PC-3 (cell line): ENCODE measurements at regions not wholly inside any gene's neighbourhood (a gene's known extent, or its start where the extent isn't known, plus 50 kb on each side); places are given as distances from the start of the nearest gene placed in this dataset.

Source experiments
- ATAC-seq: fragments of 200-7000 bp; cut with Tn5 transposase; 2 replicates; pipeline ENCODE4 v1.9.1; 2020; ENCODE audit warnings: mild to moderate bottlenecking, moderate library complexity
- BruUV-seq: library from RNA; stranded (reverse); fragments of 400-500 nt; replicated peaks from 2 replicates; lab custom pipeline; 2021; lab: Mats Ljungman, UMichigan
- CTCF ChIA-PET: fragments of 300-600 bp; sonication (Branson Sonifier 250); formaldehyde crosslinking; loops from one replicate; lab custom pipeline; 2022; ENCODE audit warnings: antibody characterized with exemption; lab: Charles Lee
- POLR2A ChIA-PET: fragments of 300-600 bp; sonication (Branson Sonifier 250); formaldehyde crosslinking; loops from one replicate; lab custom pipeline; 2022; ENCODE audit warnings: antibody characterized with exemption; ENCODE audit not compliant: unreplicated experiment; lab: Charles Lee
- DNase-seq: peaks from one replicate; pipeline ENCODE4 v3.0.0-alpha.2; 2015
- H2AFZ ChIP-seq: fragments of 300-600 bp; sonication (generic); 2 replicates; pipeline ENCODE4 v1.6.0; 2016; ENCODE audit warnings: antibody characterized with exemption, low read length
- H3F3A ChIP-seq: fragments of 300-600 bp; sonication (generic); one replicate; pipeline ENCODE4 v1.6.0; 2017; ENCODE audit warnings: antibody characterized with exemption, low read length, control low read depth, mild to moderate bottlenecking; ENCODE audit not compliant: unreplicated experiment
- H3K27ac ChIP-seq: fragments of 300-600 bp; sonication (generic); 2 replicates; pipeline ENCODE4 v1.5.1; 2016; ENCODE audit warnings: mild to moderate bottlenecking, low read length
- H3K27me3 ChIP-seq: fragments of 300-600 bp; sonication (generic); 2 replicates; pipeline ENCODE4 v1.6.1; 2016; ENCODE audit warnings: low read length, mixed read lengths
- H3K36me3 ChIP-seq: fragments of 300-600 bp; sonication (generic); 2 replicates; pipeline ENCODE4 v1.6.1; 2016; ENCODE audit warnings: low read depth, mixed run types, low read length, mixed read lengths
- H3K4me1 ChIP-seq: fragments of 300-600 bp; sonication (generic); 2 replicates; pipeline ENCODE4 v1.5.1; 2016; ENCODE audit warnings: low read length; ENCODE audit not compliant: insufficient read depth
- H3K4me2 ChIP-seq: fragments of 300-600 bp; sonication (generic); 2 replicates; pipeline ENCODE4 v1.6.0; 2016; ENCODE audit warnings: low read length
- H3K4me3 ChIP-seq: fragments of 300-600 bp; sonication (generic); 2 replicates; pipeline ENCODE4 v1.5.1; 2016; ENCODE audit warnings: mild to moderate bottlenecking, low read length, mixed read lengths
- H3K79me2 ChIP-seq: fragments of 300-600 bp; sonication (generic); 2 replicates; pipeline ENCODE4 v1.6.1; 2017; ENCODE audit warnings: low read length, mixed read lengths
- H3K9ac ChIP-seq: fragments of 300-600 bp; sonication (generic); 2 replicates; pipeline ENCODE4 v1.6.0; 2016; ENCODE audit warnings: mild to moderate bottlenecking, low read length
- H3K9me2 ChIP-seq: fragments of 300-600 bp; sonication (generic); replicated peaks from 2 replicates; pipeline ENCODE4 v1.6.1; 2016; ENCODE audit warnings: mixed run types, low read length, mixed read lengths
- H3K9me3 ChIP-seq: fragments of 300-600 bp; sonication (generic); 2 replicates; pipeline ENCODE4 v1.6.1; 2016; ENCODE audit warnings: low read length, mixed read lengths
- H4K20me1 ChIP-seq: fragments of 300-600 bp; sonication (generic); 2 replicates; pipeline ENCODE4 v1.6.1; 2016; ENCODE audit warnings: low read length, mixed read lengths
- CTCF ChIP-seq: fragments of 300-600 bp; sonication (generic); conservative IDR thresholded peaks from 2 replicates; pipeline ENCODE4 v1.5.1; 2017; ENCODE audit warnings: antibody characterized with exemption, low read depth, mild to moderate bottlenecking, low read length
- EZH2 ChIP-seq: fragments of 300-600 bp; sonication (generic); IDR thresholded peaks from one replicate; pipeline ENCODE4 v1.6.1; 2017; ENCODE audit warnings: antibody characterized with exemption, mild to moderate bottlenecking, low read length; ENCODE audit not compliant: unreplicated experiment
- EZH2phosphoT487 ChIP-seq: fragments of 300-600 bp; sonication (generic); IDR thresholded peaks from 2 replicates; pipeline ENCODE4 v1.6.1; 2018; ENCODE audit warnings: mild to moderate bottlenecking, antibody characterized with exemption, low read length, borderline replicate concordance
- intact Hi-C: fragments of 100-400 bp; cut with micrococcal nuclease; formaldehyde crosslinking; loops from 2 replicates; pipeline ENCODE4 v1.9.0; 2023

GRCh38 chr15:24861014-24861690, 93.6 kb upstream of the SNRPN start:
- Histone ChIP-seq H3K27ac (peak overlapping the region; percentile 62), H3K4me1 (peaks cover 10% of the 10 kb centered on the region), H3K27me3 (no peaks in the 10 kb centered on the region), H3K4me3 (no peak overlapping the region), H3K9ac (no peak overlapping the region), H3K4me2 (peak overlapping the region; percentile 45), H3K79me2 (no peaks in the 10 kb centered on the region), H4K20me1 (no peaks in the 10 kb centered on the region), H3K9me3 (0 out of 2 replicates have a peak, but pooled peaks cover 7% of the 10 kb centered on the region), H2AFZ (no peak overlapping the region), H3K9me2 (no peaks in the 10 kb centered on the region), H3F3A (no peaks in the 10 kb centered on the region), H3K36me3 (no peaks in the 10 kb centered on the region)
- ChIA-PET POLR2A (no interaction called here), CTCF (no interaction called here)
- peak; percentile 53 for DNase-seq
- TF ChIP-seq CTCF, result no peak
- TF ChIP-seq EZH2, result no peak
- TF ChIP-seq EZH2phosphoT487, result no peak
- ATAC-seq, result no peak
- no TSS peak for BruUV-seq
- intact Hi-C loops, result no loop called here

- H3K9me3 ChIP-seq, result no peaks in the 10 kb centered on the region
- H3K79me2 ChIP-seq, result no peaks in the 10 kb centered on the region
- no peak overlapping the region for H3K27ac ChIP-seq
- H2AFZ ChIP-seq, result no peak overlapping the region
- H3K27me3 ChIP-seq, result no peaks in the 10 kb centered on the region
- peaks cover 10% of the 10 kb centered on the region for H3K4me1 ChIP-seq
- no peaks in the 10 kb centered on the region for H3F3A ChIP-seq
- no peaks in the 10 kb centered on the region for H4K20me1 ChIP-seq
- TF ChIP-seq EZH2, result no peak
- TF ChIP-seq CTCF, result no peak
- TF ChIP-seq EZH2phosphoT487, result no peak
- no peak for ATAC-seq
- no TSS peak for BruUV-seq
- ChIA-PET CTCF (no interaction called here), POLR2A (no interaction called here)
- peak; percentile 39 for DNase-seq
- no peak overlapping the region for H3K9ac ChIP-seq
- no peak overlapping the region for H3K4me3 ChIP-seq
- no peaks in the 10 kb centered on the region for H3K9me2 ChIP-seq
- no peak overlapping the region for H3K4me2 ChIP-seq
- no peaks in the 10 kb centered on the region for H3K36me3 ChIP-seq
- intact Hi-C loops, result no loop called here
These were observed 91.9 kb upstream of the SNRPN start for GRCh38 chr15:24862726-24863521.

- Histone ChIP-seq H3K4me1 (peaks cover 10% of the 10 kb centered on the region), H2AFZ (no peak overlapping the region), H3K4me2 (no peak overlapping the region), H3F3A (no peaks in the 10 kb centered on the region), H3K9ac (no peak overlapping the region), H3K36me3 (no peaks in the 10 kb centered on the region), H4K20me1 (no peaks in the 10 kb centered on the region), H3K9me3 (0 out of 2 replicates have a peak, but pooled peaks cover 3% of the 10 kb centered on the region), H3K79me2 (no peaks in the 10 kb centered on the region), H3K27me3 (no peaks in the 10 kb centered on the region), H3K4me3 (no peak overlapping the region), H3K27ac (no peak overlapping the region), H3K9me2 (no peaks in the 10 kb centered on the region)
- no peak for DNase-seq
- POLR2A ChIA-PET, result no interaction called here
- no TSS peak for BruUV-seq
- CTCF ChIA-PET, result no interaction called here
- TF ChIP-seq CTCF (no peak), EZH2 (no peak), EZH2phosphoT487 (no peak)
- ATAC-seq, result no peak
- intact Hi-C loops, result no loop called here
These were observed 89.5 kb upstream of the SNRPN start for GRCh38 chr15:24865303-24865702.
